Testis (tissue), 2 donors: ENCODE measurements at regions not wholly inside any gene's neighbourhood (a gene's known extent, or its start where the extent isn't known, plus 50 kb on each side); places are given as distances from the start of the nearest gene placed in this dataset.

ENCODE experiments used
- CTCF ChIP-seq, 3 experiments: fragments of 450-650 bp in 2 of 3; fragments of 200-600 bp in 1 of 3; sonication (generic) in 1 of 3; IDR thresholded peaks; one replicate each; pipeline ENCODE4 v1.5.1; 2016 to 2019; ENCODE audit warnings: antibody characterized with exemption in 3 of 3, mild to moderate bottlenecking in 2 of 3, moderate library complexity in 1 of 3
- POLR2A ChIP-seq: fragments of 450-650 bp; IDR thresholded peaks from one replicate; pipeline ENCODE4 v1.6.1; 2017; ENCODE audit warnings: antibody characterized with exemption, mild to moderate bottlenecking, moderate library complexity

- no peak for TF ChIP-seq POLR2A
- no peak for TF ChIP-seq CTCF (IDR thresholded peaks at IDR 0.05)
Observed at GRCh38 chr2:118689874-118690273, 157.6 kb downstream of the EN1 start.
